ENCODE measurements at regions not wholly inside any gene's neighbourhood (a gene's known extent, or its start where the extent isn't known, plus 50 kb on each side); places are given as distances from the start of the nearest gene placed in this dataset.

- no peak for DNase-seq (ENCODE audit: extremely low read depth, low read depth)
- no peak for TF ChIP-seq CTCF (IDR thresholded peaks at IDR 0.05; ENCODE audit: low read depth, low read length)
Observed at GRCh38 chr10:21263839-21264238, 261.6 kb downstream of the SKIDA1 start.

GRCh38 chr10:21263263-21263803 is 262.1 kb downstream of the SKIDA1 start:
- no peak for DNase-seq (ENCODE audit: extremely low read depth, low read depth)
- no peak for TF ChIP-seq CTCF (IDR thresholded peaks at IDR 0.05; ENCODE audit: low read depth, low read length)

GRCh38 chr10:21261842-21262294 is 263.6 kb downstream of the SKIDA1 start:
- TF ChIP-seq CTCF (IDR thresholded peaks at IDR 0.05; ENCODE audit: low read depth, low read length) = no peak
- DNase-seq (ENCODE audit: extremely low read depth, low read depth) = no peak

DNA sequence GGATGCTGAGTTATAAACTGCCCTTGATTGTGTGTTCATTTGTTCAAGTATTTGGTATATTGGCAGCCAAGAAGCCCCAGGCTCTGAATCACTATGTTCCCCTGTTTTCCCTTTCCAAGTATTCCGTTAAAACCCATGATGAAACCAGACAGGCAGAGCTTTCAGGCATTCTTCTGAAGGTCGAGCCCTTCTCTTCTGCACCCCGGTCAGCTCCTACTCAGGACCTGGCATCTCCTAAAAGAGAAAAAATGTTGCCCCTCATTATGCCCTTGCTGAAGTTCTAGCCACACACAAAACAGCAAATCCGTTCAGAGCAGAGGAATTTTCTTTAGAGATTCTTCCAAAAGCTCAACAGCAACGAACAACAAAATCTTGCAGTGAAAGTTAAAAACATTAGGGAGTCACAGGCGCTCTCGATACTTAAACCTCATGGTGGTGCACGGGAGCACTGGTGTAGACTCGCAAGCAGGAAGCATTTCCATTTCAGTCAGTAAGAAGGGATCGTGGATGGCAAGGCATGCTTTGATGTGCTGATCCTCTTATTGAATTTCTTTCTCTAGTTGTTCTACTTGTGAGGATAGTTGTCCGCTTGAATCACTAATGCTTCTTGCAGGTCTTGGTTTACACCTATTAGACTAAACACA is 264.9 kb downstream of the SKIDA1 start:
- no peak for DNase-seq (ENCODE audit: extremely low read depth, low read depth)
- TF ChIP-seq CTCF (IDR thresholded peaks at IDR 0.05; ENCODE audit: low read depth, low read length) = peak; percentile 6

DNA sequence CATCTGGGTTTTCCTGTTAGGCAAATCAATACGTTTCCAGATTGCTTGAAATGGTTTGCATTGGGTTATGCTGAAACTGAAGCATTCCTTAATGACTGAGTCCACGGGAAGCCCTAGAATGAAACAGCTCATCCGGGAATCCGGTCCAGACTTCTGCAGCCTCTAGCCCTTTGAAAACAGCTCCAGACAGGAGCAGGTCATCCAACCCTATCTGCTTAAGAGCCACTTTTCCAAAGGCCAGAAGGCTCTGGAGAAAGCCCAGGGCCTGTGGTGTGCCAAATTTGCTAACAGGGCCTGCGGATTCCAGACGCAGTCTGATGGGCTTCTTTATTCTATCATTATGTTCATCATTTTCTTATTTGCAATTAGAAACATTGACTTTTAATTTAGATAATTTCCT is 265.4 kb downstream of the SKIDA1 start:
- no peak for DNase-seq (ENCODE audit: extremely low read depth, low read depth)
- no peak for TF ChIP-seq CTCF (IDR thresholded peaks at IDR 0.05; ENCODE audit: low read depth, low read length)

DNA sequence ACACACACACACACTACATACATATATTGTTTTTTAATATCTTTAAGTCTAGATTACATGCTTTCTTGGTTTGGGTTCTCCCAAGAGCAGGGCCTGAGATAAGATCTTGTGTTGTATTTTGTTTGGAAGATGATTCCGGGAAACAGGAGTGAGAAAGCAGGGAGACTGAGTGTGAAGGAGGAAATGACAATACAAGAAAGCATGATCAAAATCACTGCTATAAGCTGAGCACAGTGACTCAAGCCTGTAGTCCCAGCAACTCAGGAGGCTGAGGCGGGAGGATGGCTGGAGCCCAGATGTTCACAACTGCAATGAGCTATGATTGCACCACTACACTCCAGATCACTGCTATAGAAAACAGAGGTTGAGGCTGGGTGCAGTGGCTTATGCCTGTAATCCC is 267.6 kb downstream of the SKIDA1 start:
- DNase-seq (ENCODE audit: extremely low read depth, low read depth) = no peak
- no peak for TF ChIP-seq CTCF (IDR thresholded peaks at IDR 0.05; ENCODE audit: low read depth, low read length)

GRCh38 chr10:21257191-21257590 is 268.3 kb downstream of the SKIDA1 start:
- TF ChIP-seq CTCF (IDR thresholded peaks at IDR 0.05; ENCODE audit: low read depth, low read length) = no peak
- DNase-seq (ENCODE audit: extremely low read depth, low read depth) = no peak
